ENCODE measurements at regions not wholly inside any gene's neighbourhood (a gene's known extent, or its start where the extent isn't known, plus 50 kb on each side); places are given as distances from the start of the nearest gene placed in this dataset.

DNA sequence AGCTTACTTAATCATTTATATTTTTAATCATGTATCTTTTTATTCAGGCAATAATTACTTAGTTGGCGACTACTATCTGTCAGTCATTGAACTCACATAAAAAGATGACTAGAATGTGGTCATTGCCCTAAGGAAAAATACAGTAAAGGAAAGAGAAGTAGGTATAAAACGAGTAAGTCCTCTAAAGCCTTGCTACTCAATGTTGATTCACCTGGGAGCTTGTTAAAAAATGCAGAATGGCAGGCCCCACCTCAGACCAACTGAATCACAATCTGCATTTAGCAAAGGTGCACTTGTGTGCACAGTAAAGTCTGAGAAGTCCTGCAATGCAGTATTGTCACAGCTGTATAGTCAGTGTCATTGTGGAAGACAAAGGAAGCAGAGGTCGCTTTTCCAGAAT lies 592.4 kb downstream of the CSNK1G3 start:
- H3K27ac Mint-ChIP-seq = no peak overlapping the region
- H3K27me3 Mint-ChIP-seq (ENCODE audit: low read depth) = no peaks in the 10 kb centered on the region
- H2AFZ ChIP-seq (ENCODE audit: low read length) = no peak overlapping the region
- no peak overlapping the region for H3K4ac ChIP-seq (ENCODE audit: low read depth, low read length)
- H3K18ac ChIP-seq (ENCODE audit: insufficient read length, low read depth, low read length) = no peak overlapping the region
- no peak overlapping the region for H3K9ac ChIP-seq (ENCODE audit: extremely low read depth, insufficient read length, low read length)
- H2BK120ac ChIP-seq (ENCODE audit: low read depth, low read length, poor library complexity, severe bottlenecking) = no peak overlapping the region
- no peak overlapping the region for H3K27ac ChIP-seq (ENCODE audit: insufficient read length, low read depth, low read length)
- H3T11ph ChIP-seq (ENCODE audit: low read length) = no peak overlapping the region
- H3K79me1 ChIP-seq (ENCODE audit: insufficient read depth, low read depth, low read length, poor library complexity, severe bottlenecking) = no peaks in the 10 kb centered on the region
- H3K79me2 ChIP-seq (ENCODE audit: insufficient read depth, low read length) = no peaks in the 10 kb centered on the region
- no peaks in the 10 kb centered on the region for H3K4me1 Mint-ChIP-seq
- no peak overlapping the region for H4K91ac ChIP-seq (ENCODE audit: insufficient read length, low read depth, low read length)
- no peak overlapping the region for H3K14ac ChIP-seq (ENCODE audit: insufficient read depth, low read length)
- H3K23ac ChIP-seq (ENCODE audit: insufficient read length, low read depth, low read length) = no peak overlapping the region
- H3K4me3 Mint-ChIP-seq = no peak overlapping the region
- no peaks in the 10 kb centered on the region for H4K20me1 ChIP-seq (ENCODE audit: control insufficient read depth, insufficient read depth, insufficient read length)
- no peak overlapping the region for H2BK12ac ChIP-seq (ENCODE audit: insufficient read length, low read depth, low read length)
- H3K4me1 ChIP-seq (ENCODE audit: insufficient read depth, low read length) = no peaks in the 10 kb centered on the region
- no peak overlapping the region for H2BK20ac ChIP-seq (ENCODE audit: low read depth, low read length, poor library complexity, severe bottlenecking)
- H4K5ac ChIP-seq (ENCODE audit: insufficient read length, low read depth, low read length) = no peak overlapping the region
- H3K23me2 ChIP-seq (ENCODE audit: insufficient read length, low read depth, low read length, poor library complexity, severe bottlenecking) = no peaks in the 10 kb centered on the region
- no peaks in the 10 kb centered on the region for H3K9me3 ChIP-seq (ENCODE audit: control insufficient read depth, low read depth, low read length)
- DNase-seq = no peak
- no peak overlapping the region for H3K4me2 ChIP-seq (ENCODE audit: insufficient read depth, insufficient read length, low read length)
- no peaks in the 10 kb centered on the region for H3K27me3 ChIP-seq (ENCODE audit: insufficient read depth, low read length)
- H2AK5ac ChIP-seq (ENCODE audit: insufficient read length, low read length) = no peak overlapping the region
- WGBS (ENCODE audit: extremely low coverage, insufficient read length, low lambda C conversion rate) = no CpG with 5 or more reads among the region's 3 CpGs
- no peak overlapping the region for H4K8ac ChIP-seq (replicated peaks; ENCODE audit: insufficient read length, low read depth, low read length)
- H3K9me3 Mint-ChIP-seq = no peaks in the 10 kb centered on the region
- TF ChIP-seq CTCF (conservative IDR thresholded peaks at IDR 0.05) = no peak
- no peak overlapping the region for H2BK5ac ChIP-seq (ENCODE audit: insufficient read length, low read length)
- no peak overlapping the region for H2BK15ac ChIP-seq (ENCODE audit: low read depth, low read length)
- H3K56ac ChIP-seq (ENCODE audit: insufficient read length, low read depth, low read length) = no peak overlapping the region
- H3K36me3 Mint-ChIP-seq (ENCODE audit: insufficient read depth in 1 of 3, low read depth in 3 of 3) = no peaks in the 10 kb centered on the region; a peak in 1 of 7 replicates
